GM18868 (cell line): ENCODE measurements at regions not wholly inside any gene's neighbourhood (a gene's known extent, or its start where the extent isn't known, plus 50 kb on each side); places are given as distances from the start of the nearest gene placed in this dataset.

Experiments used
- ATAC-seq: cut with Tn5 transposase; IDR thresholded peaks from one replicate; pipeline ENCODE4 v1.9.1; 2021; ENCODE audit warnings: mild to moderate bottlenecking, moderate library complexity; ENCODE audit not compliant: unreplicated experiment

DNA sequence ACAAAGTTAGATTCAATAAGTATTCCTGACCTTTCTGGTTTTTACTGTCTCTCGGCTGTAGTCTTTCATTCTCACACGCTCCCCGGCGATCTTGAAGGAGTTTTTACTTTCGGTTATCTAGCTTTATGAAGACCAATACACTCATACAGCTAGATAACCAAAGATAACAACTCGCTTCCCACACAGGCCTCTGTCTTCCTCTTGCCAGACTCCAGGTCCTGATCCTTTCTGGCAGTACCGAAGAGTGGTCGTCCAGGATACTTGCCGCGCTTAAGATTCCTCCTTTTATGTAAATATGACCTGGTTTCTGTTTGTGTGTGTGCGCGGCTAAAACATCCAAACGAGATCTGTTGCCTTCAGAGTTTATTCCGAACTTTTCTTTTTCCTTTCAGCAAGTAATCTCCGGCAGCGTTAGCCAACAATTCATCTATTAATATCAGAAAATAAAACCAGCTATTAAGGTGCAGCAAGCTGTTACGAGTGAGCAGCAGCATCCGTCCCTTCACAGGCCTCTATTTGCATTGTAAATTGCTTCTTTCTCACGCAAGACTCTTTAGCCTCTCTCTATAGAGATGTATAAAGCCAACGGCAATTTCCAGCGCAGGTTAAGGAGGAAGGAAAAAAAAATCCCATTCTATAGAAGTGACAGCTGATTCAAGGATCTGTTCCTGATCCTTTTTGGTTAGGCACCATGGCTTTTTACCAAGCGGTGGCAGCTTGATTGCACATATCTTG is 216.1 kb downstream of the MEF2C start:
- peak; percentile 64 for ATAC-seq

DNA sequence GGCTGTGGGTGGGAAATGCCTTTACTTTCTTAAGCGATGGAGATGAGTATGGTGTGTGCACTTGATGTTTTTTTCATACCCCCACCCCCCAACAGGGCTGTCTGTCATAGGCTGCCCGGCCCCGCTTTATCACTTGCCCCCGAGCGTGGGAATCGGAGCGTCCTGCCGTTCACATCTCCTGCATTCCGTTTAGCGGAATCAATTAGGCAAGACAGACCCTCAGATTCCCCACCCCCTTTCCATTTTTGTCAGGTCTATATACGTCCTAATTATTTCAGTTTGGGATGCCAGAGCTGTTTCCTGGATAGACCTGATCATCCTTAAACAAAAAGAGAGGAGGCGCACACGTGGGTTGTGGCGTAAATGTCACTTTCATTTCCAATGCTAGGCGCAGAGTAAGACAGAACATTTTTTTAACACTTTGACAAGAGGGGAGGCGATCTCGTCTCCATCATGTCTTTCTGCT is 217.2 kb downstream of the MEF2C start:
- ATAC-seq: no peak

DNA sequence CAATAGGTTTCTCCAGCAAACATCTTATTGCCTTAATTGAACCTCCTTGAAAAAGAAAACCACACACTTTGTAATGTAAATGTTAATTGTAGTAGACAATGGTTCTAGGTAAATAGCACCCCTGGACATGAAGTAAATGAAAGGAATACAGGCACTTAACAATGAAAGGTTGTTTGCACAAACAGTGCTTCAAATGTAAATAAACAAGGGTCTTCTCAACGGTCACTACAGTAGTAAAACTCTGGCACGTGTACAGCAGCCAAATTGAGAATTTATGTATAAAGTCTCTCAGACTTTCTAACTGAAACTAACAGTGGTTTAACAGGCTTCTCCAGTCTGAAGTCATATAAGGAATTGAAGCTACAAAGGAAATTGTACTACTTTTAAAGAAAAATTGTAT is 218.3 kb downstream of the MEF2C start:
- ATAC-seq: no peak

DNA sequence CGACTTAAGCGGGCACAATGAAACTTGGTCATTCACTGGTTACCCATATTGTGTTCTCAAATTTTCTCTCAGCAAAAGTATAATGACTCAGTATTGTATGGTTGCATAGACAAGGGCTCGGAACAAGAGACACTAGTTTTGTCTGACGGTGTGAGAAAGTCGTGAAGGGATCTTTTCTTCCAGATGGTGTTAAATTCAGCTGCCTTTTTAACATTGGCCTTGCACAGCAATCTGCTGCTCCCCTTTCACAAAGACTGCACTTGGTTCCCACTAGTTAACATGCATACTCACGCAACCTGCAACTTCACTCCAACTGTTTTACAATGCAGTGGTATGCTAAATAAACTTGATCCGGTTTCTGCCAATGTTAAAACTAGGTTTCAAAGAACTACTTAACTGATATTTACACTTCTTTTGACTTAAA is 219.2 kb downstream of the MEF2C start:
- no peak for ATAC-seq

DNA sequence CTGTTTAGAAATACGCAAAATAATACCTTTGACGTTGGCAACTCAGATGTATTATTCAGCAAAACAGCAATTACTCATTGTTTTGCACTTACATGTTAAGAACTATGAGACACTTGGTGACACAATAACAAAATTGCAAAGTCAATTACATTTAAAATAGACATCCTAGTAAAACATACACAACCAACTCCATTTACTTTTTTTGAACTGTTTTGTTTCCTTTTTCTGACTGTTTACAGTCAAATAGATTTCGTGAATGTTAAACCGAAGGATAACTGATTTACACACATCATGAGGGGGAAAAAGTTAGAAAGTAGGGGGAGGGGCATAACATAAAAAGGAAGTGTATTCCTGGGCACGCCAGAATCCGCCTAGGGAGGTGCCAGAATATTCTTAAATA is 220.1 kb downstream of the MEF2C start:
- no peak for ATAC-seq

DNA sequence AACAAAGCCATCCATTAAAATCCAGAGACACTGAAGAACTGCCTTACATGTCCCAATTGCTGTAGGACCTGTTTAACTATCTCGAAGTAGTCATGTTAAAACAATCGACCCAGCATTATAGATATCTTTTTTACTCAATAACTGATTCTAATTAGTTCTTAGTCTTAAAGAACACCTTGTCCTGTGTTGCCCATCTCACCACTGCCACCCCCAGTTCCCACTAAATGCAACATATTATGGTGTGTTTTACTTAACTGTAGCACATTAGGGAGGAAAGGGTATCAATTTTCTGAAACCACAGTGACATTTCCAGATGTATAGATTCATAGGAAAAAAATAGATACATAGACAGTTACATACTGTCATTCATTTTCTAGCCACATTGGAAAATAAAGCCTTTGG is 221.2 kb downstream of the MEF2C start:
- ATAC-seq: no peak

DNA sequence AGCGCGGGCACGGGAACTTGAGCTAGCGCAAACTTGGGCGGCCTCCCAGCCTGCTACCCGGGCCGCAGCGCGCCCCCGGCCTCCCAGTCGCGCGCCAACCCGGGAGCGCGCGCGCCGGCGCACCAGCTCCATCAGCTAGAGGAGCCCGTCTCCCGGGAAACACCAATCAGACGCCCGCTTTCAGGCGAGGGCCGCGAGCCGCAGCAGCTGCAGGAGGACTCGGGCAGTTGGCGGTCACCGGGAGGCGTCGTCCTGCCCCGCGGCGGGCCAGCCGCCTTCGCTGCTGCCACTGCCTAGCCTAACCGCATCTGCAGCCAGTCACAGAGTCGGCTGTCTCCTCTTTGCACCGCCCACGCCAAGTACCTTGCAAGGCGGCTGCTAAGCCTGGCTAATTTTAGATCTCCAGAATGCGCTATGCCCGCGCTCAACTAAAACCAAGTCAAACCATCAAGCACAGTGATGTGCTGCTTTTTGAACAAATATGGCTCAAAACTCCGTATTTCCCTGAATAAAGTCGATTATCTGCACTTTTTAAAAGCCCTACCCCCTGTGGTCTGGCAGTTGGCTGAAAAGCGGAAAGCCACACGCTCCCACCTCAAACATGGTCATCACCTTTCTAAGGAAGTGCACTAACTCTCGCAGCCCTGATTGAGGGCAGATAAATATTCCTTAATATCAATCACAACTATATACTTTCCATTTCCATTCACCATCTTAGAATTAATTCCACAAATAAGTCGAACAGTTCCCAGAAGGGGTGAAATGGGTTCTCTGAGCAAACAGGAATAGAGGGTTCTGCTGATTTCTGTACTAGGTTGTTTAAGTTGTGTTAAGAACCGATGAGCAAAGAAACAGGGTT is 221.8 kb downstream of the MEF2C start:
- peak; percentile 73 for ATAC-seq

DNA sequence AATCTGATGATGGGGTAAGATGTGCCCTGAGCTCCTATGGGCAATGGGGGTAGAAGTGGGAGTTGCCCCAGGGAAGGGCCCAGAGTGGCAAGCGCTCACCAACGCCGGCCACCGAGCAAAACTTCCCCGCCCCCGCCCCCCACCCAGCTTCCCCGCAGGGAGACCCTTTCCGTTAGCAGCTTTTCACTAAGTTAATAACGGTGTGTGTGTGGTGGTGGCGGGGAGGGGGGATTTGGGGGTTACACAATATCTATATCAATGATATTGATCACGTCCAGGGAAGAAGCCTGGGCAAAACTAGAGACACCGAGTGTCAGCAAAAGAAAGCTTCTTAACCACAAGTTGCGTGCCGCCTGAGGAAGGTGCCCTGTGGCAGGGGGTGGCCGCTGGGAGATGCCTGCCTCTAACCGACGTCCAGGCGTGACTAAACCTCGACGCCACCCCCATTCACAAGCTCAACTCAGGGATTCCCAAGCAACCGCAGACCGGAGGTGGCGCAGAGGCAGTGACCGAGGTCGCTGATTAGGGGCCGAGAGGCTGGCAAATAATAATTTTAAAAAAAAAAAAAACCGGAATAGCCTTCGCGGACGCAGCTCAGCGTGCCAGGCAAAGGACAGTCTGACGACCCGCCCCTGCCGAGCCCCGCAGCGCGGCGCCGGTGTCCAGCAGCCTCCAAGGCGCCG is 222.6 kb downstream of the MEF2C start:
- ATAC-seq: peak; percentile 42

DNA sequence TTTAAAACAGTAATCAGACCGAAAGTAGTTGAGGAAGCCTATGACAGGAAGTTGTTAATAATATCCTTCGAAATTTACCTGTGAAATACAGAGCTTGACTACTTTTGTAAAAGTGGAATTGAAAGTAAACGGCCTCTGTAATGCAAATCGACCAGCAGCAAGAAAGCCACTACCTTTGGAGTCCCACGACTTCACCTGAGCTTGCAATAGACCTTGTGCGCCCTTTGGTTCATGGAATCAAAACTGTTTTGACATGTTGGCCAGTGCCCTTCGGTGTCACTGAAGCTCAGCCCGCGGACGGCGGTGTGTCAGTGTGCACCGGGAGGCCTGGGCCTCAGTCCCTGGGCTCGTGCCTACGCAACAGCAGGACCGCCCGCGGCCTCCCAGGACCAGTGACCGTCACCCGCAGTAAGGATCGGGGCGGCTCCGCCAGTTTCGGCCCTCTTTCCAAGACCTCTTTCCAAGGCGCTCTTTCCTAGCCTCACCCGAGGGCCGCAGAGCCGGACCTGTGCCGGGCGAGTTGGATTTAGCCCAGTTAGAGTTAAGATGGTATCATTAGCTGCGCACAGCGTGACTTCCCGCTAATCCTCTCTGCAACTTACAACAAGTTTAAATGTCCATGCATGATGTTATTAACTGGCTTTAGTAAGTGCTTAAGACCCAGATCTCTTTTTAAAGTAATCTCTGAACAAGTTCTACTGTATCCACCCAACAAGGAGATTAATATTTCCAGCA is 223.3 kb downstream of the MEF2C start:
- ATAC-seq: peak; percentile 53

DNA sequence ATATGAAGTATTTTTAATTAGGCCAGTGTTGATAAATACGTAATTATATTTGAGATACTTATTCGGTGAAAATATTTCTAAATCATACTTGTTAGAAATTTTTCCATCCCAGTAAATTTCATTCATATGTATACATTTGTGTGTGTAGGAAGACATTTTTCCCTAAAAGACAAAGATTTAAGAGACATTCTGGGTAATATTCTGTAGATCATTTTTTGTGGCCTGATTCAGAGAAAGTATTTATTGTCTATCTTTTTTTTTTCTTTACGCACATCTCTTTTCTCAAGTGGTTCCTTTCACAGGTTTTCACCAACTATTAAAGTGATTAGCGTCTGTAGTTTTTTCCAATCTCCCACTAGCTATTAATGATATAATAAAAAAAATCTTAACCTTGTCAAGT is 224.1 kb downstream of the MEF2C start:
- no peak for ATAC-seq

DNA sequence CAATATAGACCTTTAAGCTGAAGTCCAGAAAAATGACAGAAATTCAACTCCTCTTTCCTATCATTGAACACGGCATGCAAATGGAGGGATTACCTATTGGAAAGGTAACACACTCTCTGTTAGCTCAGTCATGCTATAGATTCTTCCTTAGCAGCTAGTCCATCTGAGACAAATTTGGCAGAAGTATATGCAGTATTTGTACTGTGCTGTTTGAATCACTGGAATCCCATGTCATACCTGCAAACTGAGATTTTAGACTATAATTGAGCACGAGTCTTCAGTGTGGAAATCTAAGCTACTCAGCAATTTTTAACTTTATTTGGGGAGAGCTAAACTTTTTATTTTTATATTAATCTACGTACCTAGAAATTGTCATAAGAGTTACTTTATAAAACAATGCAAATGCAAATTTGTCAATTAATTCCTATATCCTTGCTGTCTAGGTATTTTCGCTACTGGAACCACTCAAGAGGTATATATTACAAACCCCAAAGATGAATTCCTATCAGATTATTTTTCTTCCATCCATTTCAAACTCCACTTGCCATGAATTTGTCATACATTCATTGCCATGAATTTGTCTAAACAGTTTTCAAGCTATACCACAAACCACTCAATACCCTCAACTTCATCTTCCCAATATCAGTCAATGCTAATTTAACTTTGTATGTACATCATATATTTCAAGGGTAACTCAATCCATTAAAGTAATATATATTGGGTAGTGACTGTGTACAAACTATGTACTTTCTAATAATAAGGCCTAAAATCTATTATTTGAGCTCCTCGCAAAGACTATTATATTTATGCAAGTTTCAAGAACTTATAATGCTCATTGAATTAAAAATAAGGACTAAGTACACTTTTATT is 224.8 kb downstream of the MEF2C start:
- ATAC-seq: no peak

DNA sequence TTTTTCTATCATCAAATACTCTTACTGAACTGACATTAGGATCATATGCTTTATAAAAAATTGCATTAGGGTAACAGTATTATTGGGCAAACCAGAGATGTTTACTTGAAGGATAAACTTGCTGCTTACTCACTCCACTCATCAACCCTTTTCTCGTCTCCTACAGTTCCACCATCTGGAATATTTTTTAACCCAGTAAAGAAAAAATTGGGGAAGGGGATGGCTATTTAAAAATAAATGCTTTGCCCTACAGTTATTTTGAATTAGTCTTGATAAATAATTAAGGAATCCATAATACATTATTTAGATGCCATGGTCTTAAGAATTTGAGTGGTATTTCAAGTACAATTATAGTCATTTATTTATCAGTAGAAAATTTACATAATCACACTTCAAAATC is 225.8 kb downstream of the MEF2C start:
- ATAC-seq: no peak

DNA sequence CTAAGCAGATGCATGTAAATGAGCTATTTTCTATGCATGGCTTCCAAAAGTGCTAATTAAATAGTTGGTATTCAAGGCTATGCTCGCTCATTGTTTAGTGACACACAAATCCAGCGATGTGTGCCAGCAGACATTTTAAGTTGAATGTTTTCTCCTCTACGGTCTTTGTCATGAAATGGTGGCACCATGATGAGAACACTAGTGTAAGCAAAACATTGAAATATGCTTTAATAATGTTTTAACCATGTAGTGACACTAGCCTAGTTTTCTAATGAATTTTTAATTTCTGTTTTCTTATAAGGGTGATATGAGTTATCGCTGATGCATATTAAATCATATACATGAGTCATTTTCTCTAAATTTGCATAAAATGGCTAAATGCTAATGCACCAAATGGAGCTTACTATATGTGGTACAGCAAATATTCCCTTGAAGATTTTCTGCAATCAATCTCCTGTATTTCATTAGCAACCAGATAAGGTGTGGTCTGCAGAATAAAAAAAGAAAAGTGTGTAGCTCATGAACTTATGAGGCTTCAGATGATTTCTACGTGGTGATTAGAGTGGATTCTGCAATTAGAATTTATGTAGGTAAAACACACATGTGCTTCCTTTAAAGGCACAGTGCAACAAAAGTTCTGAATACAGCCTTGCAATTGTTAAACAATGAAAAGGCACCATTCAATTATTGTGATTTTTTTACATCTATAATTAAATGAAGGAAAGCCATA is 226.6 kb downstream of the MEF2C start:
- ATAC-seq: no peak

DNA sequence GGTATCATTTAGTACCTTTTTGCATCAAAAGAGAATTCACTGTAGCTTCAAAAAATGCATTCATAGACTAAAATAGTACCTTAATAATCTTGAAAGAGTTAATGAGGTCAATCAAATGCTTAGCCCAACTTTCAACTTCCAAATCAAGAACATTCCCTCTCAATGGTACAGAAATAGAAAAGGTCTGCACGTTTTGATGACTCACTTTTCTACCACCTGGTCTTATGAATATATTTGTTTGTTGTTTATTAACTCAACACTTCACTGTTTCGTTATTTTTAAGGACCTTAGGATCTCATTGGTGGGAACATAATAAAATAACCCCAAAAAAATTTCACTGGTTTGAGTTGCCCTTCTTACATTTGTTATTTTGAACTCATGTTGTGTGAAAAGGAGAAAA is 229.5 kb downstream of the MEF2C start:
- ATAC-seq: no peak

DNA sequence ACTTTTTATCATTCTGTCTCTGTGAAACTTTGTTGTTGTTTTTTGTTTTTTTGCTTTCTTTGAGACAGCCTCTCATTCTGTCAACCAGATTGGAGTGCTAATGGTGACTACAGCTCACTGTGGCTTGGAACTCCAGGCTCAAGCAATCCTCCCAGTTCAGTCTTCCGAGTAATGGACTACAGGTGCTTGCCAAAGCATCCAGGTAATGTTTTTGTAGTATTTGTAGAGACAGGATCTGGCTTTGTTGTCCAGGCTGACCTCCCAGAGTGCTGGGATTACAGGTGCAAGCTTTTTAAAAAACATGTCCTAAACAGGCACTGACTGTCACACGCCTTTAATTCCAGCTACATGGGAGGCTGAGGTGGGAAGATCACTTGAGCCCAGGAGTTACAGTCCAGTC is 235.1 kb downstream of the MEF2C start:
- no peak for ATAC-seq

DNA sequence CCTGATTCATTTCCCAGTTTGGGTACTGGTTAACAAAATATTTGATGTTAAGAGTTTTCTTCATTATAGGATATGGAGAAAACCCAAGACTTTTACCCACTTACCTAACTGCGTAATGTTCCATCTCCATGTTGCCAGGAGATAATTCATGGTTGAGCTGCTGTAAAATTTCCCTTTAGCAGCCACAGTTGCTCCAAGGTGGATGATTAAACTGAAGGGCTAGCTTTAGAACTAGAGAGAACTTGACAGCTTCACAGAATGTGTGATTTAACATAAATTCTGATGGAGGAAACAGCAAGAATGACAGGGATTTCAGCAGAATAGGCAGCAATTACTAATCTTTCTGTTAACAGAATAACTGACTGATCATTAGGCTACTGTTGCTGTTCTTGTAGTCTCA is 236.1 kb downstream of the MEF2C start:
- no peak for ATAC-seq

DNA sequence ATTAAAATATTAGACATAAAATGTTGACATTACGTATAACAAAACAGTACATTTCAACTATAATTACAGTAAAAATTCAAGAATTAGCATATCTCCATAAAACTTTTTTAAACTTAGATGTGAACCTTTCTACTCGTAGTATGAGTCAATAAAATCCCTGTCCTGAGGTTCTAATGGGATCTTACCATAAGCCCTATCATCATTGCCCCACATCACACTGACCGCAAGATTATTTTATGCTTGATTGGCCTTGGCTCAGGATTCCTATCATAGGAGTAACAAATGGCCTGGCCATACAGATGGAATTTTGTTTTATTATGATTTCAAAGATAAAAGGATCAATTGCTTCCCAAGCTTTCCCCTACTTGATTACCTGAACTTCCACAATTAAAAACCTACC is 238.3 kb downstream of the MEF2C start:
- no peak for ATAC-seq

DNA sequence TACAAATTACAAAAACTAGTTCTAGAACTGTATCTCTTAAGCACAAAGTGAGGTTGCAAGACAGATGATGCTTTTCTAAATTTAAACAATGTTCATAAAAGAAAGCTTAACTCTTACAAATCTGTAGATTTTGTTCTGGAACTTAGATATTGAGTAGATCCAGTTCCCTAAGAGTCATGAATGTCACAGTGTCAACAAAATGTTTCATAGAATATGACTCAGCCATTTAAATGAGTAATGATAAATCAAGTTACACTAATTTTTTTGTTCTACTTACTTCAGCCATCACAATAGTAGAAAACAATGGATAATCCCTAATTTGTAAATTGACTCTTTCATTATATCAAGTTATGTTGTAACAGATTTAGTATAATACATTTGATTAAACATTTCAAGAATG is 239.7 kb downstream of the MEF2C start:
- ATAC-seq: no peak

DNA sequence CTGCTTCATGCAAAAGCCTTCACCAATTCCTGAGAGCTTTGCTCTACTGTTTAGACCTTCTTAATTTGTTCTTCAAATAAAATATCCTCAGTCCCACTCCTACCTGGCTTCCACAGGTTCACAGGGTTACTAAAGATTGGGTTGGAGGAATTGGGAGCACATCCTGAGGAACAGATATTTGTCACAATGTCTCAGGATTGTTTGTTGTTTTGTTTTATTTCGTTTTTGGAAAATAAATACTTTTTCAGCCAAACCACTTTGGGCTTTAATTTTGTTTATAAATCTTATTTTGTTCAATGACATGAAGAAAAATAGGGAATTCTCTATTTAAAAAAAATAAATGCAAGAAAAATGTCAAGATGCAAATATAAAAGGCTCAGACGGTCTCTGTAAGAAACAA is 249.0 kb downstream of the MEF2C start:
- no peak for ATAC-seq
